ENCODE measurements at regions not wholly inside any gene's neighbourhood (a gene's known extent, or its start where the extent isn't known, plus 50 kb on each side); places are given as distances from the start of the nearest gene placed in this dataset.

DNA sequence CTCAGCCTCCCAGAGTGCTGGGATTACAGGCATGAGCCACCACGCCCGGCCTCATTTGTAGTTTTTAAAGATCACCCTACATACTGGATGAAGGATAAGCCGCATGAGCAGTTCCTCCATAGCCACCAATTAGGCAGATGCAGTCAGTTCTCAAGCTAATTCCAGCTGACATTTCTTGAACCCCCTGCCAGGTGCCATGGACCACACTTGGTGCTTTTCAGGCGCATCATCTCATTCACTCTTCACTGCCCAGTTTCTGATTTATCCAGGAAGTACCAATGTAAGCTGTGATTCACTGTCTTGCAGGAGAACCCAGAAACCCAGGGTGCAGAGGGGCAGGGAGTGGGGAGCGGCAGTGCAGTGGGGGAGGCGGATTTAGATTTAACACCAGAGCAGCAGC, 56.5 kb upstream of the RASA2 start:
- H3K27ac ChIP-seq: peak overlapping the region in 2 of 4 donors; percentile 36 to 68
- intact Hi-C loops (cut with DNase I): no loop called here
- ATAC-seq: no peak

DNA sequence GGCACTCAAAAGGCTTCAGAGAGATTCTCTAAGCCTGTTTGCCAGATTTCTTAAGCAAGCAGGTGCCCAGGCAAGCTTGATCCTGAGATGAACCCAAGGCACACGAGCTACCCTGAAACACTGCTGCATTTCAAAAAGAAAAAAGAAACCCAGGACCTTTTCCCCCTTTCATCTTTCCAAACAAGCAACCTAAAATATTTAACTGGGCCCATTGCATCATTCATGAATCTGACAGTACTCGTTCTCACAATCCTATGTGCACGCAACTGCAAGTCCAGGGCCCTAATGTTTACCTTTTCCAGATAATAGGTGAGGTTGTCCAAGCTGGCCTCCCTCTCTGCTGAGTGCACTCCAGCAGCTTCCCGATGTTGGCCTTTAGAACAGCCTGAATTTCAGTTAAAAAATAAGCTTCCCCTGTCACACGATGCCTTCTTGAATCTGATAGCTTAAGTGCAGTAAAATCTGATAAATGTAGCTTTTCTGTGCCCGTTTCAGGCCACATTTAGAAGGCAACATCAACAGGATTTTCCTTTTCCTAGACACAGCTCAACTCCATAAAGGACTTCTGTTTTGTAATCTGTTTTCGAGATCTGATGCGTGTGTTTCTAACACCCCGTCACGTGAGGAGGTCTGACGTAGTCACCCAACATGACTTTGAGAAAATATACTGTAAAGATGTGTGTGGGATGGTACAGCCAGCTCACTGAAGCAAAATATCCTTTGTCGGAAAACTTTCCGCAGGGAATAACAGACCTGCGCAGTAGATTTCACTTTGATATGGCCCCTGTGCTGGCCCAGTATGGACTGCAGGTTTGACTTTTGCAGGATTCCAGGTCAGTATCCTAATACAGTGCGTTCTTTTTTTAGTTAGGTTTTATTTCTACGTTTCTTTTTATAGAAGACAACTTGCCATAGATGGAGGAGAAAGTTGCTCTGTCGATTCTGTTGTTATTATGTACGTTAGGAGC, 55.1 kb upstream of the RASA2 start:
- WGBS, 2 donors: 56 to 62% methylated on average over 18 of the region's 18 CpGs
- ATAC-seq (peak; percentile 46), DNase-seq (peak in 2 of 4 donors; percentile 43 to 48)
- TF ChIP-seq, protein P1, sequence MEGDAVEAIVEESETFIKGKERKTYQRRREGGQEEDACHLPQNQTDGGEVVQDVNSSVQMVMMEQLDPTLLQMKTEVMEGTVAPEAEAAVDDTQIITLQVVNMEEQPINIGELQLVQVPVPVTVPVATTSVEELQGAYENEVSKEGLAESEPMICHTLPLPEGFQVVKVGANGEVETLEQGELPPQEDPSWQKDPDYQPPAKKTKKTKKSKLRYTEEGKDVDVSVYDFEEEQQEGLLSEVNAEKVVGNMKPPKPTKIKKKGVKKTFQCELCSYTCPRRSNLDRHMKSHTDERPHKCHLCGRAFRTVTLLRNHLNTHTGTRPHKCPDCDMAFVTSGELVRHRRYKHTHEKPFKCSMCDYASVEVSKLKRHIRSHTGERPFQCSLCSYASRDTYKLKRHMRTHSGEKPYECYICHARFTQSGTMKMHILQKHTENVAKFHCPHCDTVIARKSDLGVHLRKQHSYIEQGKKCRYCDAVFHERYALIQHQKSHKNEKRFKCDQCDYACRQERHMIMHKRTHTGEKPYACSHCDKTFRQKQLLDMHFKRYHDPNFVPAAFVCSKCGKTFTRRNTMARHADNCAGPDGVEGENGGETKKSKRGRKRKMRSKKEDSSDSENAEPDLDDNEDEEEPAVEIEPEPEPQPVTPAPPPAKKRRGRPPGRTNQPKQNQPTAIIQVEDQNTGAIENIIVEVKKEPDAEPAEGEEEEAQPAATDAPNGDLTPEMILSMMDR (IDR thresholded peaks at IDR 0.05): no peak
- TF ChIP-seq POLR2A (IDR thresholded peaks at IDR 0.05): no peak
- no peaks in the 10 kb centered on the region for H3K36me3 ChIP-seq (replicated peaks in 1 of 2; ENCODE audit: insufficient read depth in 1 of 2, low read depth in 2 of 2)
- H3K27ac ChIP-seq: peak overlapping the region in 2 of 4 donors; percentile 49 to 68
- no peaks in the 10 kb centered on the region for H3K27me3 ChIP-seq
- H3K9me3 ChIP-seq: no peaks in the 10 kb centered on the region
- intact Hi-C loops (cut with DNase I): no loop called here
- peaks cover 78% of the 10 kb centered on the region for H3K4me1 ChIP-seq
- no peak overlapping the region for H3K4me3 ChIP-seq

More for the DNA sequence above, 56.5 kb upstream of the RASA2 start:
- Histone ChIP-seq H3K36me3 (replicated peaks in 1 of 2; ENCODE audit: insufficient read depth in 1 of 2, low read depth in 2 of 2) (no peaks in the 10 kb centered on the region), H3K4me3 (no peak overlapping the region), H3K4me1 (peaks cover 82% of the 10 kb centered on the region), H3K9me3 (no peaks in the 10 kb centered on the region), H3K27me3 (no peaks in the 10 kb centered on the region)
- no peak for DNase-seq
- 93 to 99% methylated on average over 4 to 6 of the region's 6 CpGs for WGBS, 2 donors
- TF ChIP-seq, protein P1 (IDR thresholded peaks at IDR 0.05): no peak

DNA sequence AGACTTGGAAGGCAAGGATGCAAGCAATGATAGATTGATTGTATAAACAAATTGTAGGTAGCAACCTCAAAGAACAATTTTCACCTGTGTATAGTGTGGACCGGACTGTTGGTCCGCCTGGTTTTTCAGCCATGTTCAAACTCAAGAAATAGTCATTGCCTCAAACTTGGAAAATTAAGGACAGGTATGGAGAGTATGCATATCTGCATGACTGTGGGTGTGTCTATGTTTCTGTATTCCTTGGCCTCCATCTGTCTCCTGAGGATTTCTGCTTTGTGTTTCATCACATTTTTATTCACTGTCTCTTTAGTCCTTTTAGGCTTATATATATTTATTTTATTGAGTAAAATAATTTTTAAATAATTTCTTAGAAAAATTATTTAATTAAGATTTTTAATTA, 53.9 kb upstream of the RASA2 start:
- DNase-seq (no peak), ATAC-seq (no peak)
- H3K36me3 ChIP-seq (replicated peaks in 1 of 2; ENCODE audit: insufficient read depth in 1 of 2, low read depth in 2 of 2): no peaks in the 10 kb centered on the region
- no peak for TF ChIP-seq POLR2A (IDR thresholded peaks at IDR 0.05)
- TF ChIP-seq, protein P1 (IDR thresholded peaks at IDR 0.05): no peak
- peak overlapping the region in 2 of 4 donors; percentile 49 to 68 for H3K27ac ChIP-seq
- 75 to 88% methylated on average over 2 of the region's 2 CpGs for WGBS, 2 donors
- H3K27me3 ChIP-seq: no peaks in the 10 kb centered on the region
- no peak overlapping the region for H3K4me3 ChIP-seq
- H3K9me3 ChIP-seq: no peaks in the 10 kb centered on the region
- intact Hi-C loops (cut with DNase I): no loop called here
- peaks cover 73% of the 10 kb centered on the region for H3K4me1 ChIP-seq

DNA sequence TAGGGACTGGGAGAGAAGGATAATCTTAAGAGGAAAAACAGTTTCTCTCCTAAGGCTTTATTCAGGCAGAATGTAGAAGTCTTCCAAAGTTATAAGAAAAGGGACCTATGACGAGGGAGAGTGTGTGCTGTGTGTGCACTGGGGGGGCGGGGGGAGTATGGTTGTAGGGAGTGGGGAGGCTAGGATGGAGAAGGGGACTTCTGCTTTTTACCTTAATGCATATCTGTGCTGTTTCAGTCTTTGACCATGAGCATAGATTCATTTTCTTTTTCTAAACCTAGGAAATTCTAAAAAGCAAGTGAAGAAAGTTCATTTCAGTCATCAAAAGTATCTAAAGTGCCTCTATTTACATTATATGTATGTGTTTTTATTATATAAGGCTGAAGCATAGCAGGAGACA, 52.6 kb upstream of the RASA2 start:
- no peaks in the 10 kb centered on the region for H3K9me3 ChIP-seq
- TF ChIP-seq POLR2A (IDR thresholded peaks at IDR 0.05): no peak
- TF ChIP-seq, protein P1 (IDR thresholded peaks at IDR 0.05): no peak
- H3K27me3 ChIP-seq: no peaks in the 10 kb centered on the region
- no peaks in the 10 kb centered on the region for H3K36me3 ChIP-seq (replicated peaks in 1 of 2; ENCODE audit: insufficient read depth in 1 of 2, low read depth in 2 of 2)
- no peak for ATAC-seq
- no peak overlapping the region for H3K4me3 ChIP-seq
- 75 to 90% methylated on average over 2 of the region's 2 CpGs for WGBS, 2 donors
- H3K27ac ChIP-seq: no peak overlapping the region
- peaks cover 60% of the 10 kb centered on the region for H3K4me1 ChIP-seq
- no peak for DNase-seq
- intact Hi-C loops (cut with DNase I): no loop called here
